NCI-H2029 (cell line): ENCODE measurements at regions not wholly inside any gene's neighbourhood (a gene's known extent, or its start where the extent isn't known, plus 50 kb on each side); places are given as distances from the start of the nearest gene placed in this dataset.
A peak's percentile ranks its signal among the peaks of the same experiment; 100 is the strongest.

ENCODE experiments used
- DNase-seq: peaks from one replicate; lab custom pipeline; 2025; lab: John Stamatoyannopoulos, UW

DNA sequence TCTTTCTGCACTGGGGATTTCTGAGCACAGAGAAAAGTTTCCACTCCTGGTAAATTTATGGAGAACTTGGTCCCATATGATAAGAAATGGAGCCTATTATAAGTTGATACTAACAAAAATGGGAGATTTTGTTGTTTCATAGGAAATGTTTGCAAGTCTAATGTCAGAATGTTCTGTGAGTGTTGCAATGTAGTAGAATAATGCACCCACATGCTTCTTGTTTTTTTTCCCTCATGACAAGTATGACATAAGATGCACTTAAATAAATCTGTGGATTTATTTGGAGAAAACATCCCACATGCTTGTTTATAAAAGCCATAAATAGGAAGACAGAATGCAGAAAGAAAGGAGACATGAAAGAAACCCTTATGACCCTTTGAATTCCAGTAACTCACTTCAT, 50.8 kb upstream of the KCNJ6 start:
- DNase-seq, result no peak

DNA sequence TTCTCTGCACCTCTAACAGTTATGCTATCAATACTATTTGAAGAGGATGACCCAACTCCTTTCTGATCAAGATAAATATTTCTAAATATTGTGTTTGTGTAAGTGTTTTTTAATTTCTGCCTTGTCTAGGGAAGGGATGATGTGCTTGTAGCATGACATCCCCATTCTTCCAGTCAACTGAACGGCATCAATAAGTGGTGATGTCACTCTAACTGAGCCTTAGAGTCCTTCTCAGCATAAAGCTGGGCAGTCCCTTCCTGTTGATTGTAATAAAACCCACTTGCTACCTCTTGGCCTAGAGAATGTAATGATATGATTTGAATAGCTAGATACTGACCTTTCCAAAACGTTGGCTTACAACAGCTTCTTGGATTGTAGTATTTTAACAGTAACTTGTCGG, 52.5 kb upstream of the KCNJ6 start:
- no peak for DNase-seq

DNA sequence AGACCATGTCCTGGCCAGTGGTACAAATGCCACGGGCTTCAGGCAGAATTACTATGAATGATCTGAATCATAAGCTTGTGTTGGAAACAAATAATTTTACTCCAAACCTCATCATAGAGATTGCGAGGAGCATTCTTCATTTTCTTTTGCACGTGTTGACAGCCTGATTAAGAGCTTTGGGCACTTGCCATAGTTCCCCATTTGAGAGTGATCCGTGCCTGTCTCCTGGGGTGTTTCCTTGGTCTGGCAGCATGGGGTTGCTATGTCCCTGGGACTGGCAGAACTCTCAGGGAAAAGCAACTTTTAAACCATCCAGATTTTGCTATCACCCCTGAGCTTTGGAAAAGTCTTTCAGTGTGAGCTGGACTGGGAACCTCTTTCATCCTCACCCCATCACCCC, 54.3 kb upstream of the KCNJ6 start:
- no peak for DNase-seq

DNA sequence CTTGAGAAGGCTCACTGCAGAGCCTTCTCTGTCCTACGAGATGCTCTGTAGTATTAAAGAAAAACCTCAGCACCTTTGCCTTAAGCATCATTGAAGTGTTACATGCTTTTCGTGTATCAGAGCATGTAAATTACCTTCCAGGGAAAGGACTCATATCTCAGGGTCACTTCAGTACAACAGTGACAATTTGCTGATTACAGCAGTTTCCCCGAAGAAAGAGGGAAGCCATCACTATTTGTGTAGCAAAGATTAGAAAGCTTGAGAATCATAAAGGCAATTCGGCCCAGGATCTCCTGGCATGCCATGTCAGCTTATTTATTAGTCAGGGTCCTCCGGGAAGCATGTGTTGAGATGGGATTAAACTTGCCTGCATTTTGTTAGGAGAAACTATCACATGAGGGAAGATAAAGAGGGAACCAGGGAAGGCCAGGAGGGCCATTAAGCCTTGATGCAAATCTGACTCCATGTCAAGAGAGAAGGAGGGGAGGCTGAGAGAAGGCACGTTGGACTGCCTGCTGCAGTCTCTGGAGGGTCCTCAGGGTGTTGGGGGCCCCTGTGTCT, 55.2 kb upstream of the KCNJ6 start:
- no peak for DNase-seq

DNA sequence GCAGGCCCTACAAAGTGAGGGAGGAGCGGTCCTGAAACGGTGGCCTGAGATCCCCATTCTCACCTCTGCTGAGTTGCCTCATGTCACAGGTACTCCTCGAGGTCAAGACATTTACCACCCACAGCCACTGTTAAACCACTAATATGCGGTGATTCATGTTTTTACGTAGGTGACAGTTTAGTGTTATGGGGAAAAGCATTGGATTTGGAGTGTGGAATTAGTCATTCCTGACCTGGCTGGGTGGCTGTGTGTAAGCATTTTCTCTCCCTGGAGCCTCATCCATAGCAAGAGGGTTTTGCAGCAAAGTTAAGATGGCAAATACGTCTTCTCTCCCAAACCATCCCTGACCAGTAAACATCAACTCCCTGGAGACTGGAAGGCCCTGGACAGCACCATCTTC, 57.8 kb upstream of the KCNJ6 start:
- DNase-seq, result no peak

DNA sequence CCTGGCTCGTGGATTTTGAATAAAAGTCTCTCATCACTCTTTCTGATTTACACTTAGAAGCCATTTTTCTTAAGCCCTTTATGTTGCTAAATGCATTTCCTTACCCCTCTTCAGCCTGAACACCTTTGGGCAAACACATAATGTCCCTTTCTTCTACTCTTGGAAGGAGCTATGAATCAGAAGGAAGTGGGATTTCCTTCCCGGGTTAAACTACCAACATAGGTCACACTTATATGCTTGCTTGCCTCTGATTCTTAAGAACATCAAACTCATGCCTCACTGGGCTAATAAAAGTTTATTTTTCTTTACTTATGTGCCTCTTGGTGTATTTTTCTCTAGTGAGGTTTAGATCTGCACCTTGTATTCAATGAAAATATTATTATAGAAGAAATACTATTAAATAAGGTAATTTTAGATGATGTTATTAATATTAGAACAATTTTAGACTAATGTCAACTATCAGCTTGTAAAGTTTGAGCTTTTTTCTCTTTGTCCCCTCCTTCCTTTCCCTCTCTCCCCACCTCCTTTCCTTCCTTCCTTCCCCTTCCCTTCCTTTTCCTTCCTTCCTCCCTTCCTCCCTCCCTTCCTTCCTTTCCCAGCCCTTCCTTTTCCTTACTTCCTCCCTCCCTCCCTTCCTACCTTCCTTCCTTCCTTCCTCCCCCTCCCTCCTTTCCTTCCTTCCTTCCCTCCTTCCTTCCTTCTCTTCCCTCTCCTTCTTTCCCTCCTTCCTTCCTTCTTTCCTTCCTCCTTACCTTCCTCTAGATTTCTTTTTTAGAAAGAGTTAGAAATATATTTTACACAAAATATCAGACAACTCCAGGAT, 66.5 kb upstream of the KCNJ6 start:
- DNase-seq, result no peak

DNA sequence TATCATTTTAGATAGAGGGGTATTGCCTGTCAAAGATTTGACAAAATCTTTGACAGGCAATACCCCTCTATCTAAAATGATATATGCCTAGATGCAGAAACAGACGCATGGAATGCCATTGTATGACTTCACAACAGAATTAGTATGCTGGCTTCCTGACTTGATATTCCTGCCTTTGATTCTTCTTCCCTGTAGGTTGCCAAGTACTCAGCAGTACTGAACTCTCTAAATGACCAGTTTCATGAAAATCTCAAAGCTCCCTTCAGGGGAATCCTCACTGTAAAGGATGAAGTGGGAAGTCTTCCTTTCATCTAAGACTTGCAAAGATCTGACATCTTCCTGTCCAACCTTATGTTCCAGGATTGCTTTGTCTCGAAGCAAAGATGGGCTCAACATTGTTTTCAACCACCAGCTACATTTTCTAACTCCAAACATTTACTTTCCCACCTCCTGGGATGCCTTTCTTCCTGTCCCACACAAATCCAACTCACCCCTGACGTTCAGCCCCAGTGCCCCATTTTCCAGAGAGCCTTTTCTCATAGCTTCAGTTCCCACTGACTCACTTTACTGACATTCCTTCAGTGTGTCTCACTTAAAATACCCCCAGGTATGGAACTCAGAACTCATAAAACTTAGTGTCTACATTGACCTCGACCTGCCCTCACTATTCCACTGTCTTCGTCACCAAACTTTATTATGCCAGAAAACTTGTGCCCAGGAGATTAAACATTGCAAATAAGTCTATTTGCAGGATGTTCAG, 67.3 kb upstream of the KCNJ6 start:
- DNase-seq, result no peak

DNA sequence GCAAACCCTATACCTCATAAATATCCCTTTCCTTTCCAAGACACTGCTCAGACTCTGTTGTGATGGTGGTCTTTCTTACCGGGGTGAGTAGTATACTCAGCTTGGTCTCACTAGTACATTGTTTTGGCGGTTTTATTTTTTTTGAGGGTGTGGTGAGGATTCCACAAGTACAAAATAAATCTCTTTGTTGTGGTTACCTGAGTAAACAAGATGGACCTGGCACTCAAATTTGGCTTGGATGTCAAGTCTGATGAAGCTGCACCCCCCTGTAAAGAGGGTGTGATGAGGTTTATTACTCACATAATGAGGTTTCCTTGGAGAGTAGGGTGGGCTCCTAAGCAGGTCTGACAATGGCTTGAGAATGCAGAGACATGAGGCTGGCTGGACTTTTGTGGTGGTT, 68.2 kb upstream of the KCNJ6 start:
- DNase-seq, result peak; percentile 6

DNA sequence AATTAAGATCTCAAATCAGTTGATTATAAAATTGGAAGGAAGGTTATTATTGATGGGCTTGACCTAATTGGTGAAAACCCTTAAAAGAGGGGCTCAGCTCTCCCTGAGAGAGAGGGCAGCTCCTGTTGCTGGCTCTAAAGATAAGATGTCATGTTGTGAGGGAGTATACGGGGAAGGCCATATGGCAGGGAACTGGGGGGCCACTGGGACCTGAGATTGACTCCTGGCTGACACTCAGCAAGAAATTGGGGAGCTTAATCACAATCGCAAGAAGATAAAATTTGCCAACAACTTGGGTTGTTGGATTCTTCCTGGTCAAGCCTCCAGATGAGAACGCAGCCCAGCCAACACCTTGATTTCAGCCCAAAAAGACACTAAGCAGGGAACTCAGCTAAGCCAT, 69.7 kb upstream of the KCNJ6 start:
- no peak for DNase-seq

DNA sequence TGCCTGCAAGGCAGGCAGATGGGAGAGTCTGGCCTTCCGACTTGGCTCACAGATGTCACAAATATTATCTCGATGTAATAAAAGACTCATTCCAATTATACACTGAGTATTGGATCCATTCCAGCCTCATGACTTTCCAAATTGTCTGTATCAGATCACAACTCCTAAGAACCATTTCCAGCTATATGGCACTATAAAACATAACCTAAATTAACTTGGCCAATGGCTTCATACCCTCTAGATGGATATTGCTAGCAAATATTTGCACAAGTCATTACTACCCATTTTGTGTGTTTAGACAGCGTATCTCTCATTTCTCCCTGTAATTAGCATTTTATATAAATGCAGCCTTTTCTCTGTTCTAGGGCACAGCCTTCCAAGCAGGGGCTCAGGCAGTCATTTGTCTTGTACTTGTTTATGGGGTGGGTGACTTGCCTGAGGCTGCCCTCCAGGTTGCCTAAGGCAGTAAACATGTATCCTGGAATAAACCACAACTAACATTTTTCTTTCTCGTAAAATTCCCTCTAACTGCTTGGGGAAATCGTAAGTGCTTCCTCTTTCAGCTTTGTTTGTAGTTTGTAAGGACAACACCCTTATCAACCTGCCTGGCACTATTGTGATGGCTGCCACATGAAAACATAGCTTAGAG, 70.6 kb upstream of the KCNJ6 start:
- peak; percentile 87 for DNase-seq

DNA sequence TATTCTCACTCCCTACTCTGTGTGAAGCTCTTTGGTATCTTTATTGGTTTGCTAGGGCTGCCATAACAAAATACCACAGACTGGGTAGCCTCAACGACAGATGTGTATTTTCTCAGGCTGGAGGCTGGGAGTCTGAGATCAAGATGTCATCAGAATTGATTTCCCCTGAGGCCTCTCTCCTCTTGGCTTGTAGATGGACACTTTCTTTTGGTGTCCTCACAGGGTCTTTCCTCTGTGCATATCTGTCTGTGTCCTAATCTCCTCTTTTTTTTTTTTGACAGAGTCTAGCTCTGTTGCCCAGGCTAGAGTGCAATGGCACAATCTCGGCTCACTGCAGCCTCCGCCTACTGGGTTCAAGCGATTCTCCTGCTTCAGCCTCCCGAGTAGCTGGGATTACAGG, 71.4 kb upstream of the KCNJ6 start:
- DNase-seq, result no peak

DNA sequence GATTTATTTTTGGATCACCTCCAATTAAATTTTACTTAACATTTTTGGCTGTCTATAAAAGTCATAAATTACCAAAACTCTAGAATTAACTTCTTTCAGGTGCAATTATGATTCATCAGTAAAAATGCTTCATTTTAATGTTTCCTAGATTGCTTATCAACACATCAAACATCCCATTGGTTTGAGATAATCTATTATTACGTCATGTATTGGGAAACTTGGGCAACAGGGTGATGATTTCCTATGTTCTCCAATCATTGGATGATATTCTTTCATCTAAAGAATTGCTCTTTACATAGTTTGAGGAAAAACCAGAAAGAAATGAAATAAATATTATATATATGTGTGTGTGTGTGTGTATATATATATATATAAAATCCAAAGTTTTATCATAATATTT, 76.8 kb upstream of the KCNJ6 start:
- no peak for DNase-seq

DNA sequence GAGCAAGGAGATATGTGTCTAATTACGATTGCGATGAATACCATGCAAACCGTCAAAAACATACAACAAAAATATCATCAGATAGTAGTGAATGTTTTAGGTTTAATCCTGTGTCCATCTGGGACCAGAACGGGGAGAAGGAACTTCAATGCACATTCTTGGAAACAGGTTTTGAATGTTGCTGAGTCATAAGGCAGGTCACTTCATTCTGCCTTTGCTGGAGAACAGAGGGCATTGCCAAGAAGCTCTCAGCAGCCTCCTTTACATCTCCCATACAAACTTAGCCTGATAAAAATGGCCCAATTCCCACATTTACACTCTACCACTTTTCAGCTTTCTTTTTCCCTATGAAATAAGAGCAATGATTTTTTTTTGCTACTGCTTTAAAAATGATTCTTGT, 78.0 kb upstream of the KCNJ6 start:
- no peak for DNase-seq

DNA sequence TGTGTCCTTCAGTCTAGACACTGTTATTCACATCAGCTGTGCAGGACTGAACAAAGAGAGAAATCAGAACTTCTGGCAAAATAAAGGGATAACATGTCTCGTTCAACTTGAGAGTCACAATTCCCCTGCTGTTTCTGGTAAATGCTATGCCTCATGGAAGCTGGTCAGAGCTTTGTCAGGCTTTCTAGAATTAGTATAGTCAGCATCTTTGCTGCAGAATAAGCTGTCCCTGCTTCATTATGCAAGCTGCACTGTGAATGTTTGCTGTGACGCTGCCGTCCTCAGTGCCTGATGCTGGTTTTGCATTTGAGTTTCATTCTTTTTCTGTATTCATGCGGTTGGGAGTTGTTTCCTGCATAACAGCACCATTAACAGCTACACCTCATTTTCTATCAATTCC, 96.4 kb upstream of the KCNJ6 start:
- no peak for DNase-seq

DNA sequence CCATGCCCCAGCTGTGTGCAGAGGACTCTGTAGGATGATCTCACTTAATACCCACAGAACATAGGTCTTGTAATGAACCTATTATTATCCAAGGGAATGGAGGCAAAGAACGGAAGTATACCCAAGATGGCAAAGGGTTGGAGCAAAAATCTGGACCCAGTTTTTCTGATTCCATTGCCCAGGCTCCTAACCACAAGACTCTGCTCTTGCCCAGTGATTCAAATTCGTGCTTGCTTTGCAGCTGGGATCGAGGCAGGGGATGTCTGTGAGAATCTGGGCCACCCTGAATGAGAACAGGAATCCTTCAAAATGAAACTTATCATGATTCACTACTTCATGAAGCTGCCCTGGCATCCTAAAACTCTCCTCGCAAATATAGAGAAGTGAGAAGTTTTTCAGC, 97.5 kb upstream of the KCNJ6 start:
- no peak for DNase-seq

DNA sequence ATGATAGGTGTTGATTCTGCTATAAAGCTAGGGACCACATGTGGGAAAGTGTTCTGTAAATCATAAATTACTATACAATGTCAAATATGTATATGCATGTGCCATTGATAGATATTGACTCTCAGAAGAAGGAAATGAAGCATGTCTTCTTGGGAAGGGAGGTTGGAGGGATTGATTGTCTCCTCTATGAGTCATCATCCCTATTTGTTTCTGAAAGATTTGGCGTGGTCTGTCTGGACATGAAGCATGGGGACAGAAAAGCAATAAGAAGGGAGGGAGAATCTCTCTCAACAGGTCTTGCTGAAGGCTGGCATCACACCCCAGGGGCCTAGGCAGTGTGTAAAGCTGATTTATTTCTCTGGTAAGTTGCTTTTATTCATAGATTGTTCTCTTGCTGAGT, 98.0 kb upstream of the KCNJ6 start:
- no peak for DNase-seq

DNA sequence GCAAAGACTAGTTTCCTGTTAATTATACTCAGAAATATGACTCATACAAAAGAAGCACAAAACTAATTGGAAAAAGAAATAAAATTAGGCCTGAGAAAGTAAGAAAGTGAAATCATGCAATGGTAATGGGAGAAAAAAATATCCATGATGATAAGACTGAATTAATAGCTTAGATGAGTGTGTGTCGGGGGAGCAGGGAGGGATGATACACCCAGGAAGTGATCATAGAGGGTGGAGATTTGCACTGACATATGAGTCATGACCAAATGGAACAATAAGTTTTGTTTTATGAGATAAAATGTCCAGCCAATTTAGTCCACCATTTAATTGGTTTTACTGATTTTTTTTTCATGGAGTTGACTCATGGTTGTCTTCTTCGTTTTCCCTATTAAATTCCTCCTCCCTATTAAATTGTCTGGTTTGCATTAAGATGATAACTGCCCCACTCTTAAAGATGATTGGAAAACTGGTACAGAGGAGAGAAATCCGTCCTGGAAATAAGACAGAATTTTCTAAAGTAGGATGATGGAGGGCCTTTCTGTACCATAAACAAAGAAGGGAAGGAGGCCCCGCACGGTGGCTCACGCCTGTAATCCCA, 111.7 kb upstream of the KCNJ6 start:
- DNase-seq, result no peak

DNA sequence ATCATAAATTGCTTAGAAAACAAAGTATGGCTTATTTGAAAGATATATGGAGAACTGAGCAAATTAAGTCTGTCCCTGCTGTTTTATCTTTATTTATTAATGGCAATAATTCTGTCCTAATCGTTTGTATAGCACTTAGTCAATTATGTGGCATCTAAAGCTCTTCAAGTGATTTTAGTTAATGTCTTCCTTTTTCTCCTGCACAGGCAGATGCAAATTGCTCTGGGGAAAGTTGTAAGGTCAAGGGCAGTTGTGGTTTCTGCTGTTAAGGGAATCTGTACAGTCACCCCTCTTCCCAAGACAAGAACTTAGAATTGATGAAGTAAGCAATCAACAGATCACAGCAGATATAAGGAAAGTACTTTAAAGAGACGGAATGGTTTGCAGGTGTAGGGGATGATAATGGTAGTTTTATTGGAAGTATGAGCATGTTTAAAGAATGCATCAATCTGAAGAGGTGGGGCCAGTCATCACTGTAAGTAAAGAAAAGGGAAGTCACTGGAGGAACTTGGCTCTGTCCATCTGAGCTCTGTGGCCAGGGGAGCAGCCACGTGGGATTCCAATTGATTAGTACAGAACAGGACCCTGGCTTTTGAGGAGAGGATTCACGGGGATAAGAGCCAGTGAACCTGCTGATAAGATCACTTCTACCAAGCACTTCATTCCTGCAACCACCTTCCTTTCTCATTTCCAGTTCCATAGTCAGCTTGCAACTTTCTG, 116.0 kb upstream of the KCNJ6 start:
- no peak for DNase-seq

DNA sequence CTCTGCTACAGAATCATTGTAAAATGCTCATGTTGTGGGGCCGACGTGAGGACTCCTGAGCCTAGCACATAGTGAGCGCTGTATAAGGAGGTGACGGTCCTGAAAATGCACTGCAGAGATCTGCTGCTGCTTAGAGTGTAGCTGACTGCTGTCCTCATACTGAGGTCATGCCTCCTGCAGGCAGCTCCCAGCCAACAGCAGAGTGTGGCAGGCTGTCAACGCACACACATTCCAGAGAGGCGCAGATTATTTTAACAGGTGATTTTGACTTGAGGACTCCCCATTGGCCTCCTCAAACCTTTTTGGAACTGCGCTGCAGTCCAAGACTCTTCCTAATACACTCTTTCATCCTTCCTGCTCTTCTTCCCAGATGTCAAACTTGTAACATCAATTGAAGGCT, 119.8 kb upstream of the KCNJ6 start:
- no peak for DNase-seq

DNA sequence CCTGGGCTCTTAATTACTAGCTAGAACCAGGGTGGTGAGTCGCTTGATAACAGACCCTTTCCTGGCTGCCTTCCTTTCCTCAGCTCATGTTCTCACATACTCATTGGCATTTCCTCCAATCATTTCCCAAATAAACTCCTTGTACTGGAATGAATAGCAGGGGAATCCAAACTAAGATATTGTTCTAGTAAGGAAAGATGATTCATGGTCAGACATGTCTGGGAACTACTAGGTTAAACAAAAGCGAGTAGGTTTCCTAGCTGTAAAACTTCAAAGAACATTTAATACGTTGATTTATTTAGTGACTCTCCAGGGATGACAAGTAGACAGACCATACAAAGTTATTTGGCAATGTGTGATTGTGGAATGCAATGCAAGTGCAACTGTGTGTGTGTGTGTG, 121.2 kb upstream of the KCNJ6 start:
- DNase-seq, result no peak

DNA sequence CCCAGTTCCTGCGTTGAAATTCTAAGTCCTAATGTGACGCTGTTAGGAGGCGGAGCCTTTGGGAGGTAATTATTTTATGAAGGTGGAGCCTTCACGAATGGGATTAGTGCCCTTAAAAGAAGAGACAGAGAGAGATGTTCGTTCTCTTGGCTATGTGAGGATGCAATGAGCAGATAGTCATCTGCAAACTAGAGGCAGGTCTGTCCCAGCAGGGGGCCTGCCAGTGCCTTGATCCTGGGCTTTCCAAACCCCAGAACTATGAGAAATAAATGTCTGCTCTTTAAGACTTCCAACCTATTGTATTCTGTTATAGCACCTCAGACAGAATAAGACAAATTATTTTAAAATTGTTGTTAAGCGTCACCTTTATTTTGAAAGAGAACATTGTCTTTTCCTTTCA, 123.1 kb upstream of the KCNJ6 start:
- DNase-seq, result no peak

DNA sequence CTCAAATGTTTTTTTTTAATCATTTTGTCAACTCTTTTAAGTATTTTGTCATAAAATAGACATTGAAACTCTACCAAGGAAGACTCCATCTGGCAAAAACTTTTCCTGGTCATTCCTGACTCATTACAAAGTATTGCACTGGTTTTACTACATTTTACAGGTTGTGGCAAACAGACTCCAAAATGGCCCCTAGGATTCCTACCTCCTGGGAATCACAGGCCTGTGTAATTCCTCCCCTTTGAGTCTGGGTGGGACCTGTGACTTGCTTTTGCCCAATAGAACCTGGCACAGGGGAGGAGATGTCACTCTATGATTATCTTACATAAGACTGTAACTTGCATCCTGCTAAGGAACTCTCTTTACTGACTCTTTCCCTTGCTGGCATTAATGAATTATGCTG, 123.6 kb upstream of the KCNJ6 start:
- no peak for DNase-seq
